ENCODE measurements at regions not wholly inside any gene's neighbourhood (a gene's known extent, or its start where the extent isn't known, plus 50 kb on each side); places are given as distances from the start of the nearest gene placed in this dataset.

GRCh38 chr13:104004572-104004971, 938.4 kb upstream of the SLC10A2 start:
- Histone ChIP-seq H3K27me3 (ENCODE audit: control insufficient read depth, low read length) (no peaks in the 10 kb centered on the region), H3K79me2 (ENCODE audit: control insufficient read depth, low read length) (no peaks in the 10 kb centered on the region), H3K36me3 (ENCODE audit: control insufficient read depth, low read length) (no peaks in the 10 kb centered on the region), H3K9me2 (replicated peaks; ENCODE audit: control insufficient read depth, low read length) (no peaks in the 10 kb centered on the region), H3K27ac (ENCODE audit: low read depth, low read length) (no peak overlapping the region), H3F3A (ENCODE audit: control insufficient read depth, insufficient read depth) (no peaks in the 10 kb centered on the region), H3K4me3 (ENCODE audit: low read length) (no peak overlapping the region), H3K4me2 (ENCODE audit: low read length) (no peak overlapping the region), H3K4me1 (ENCODE audit: control insufficient read depth, low read length) (no peaks in the 10 kb centered on the region), H4K20me1 (ENCODE audit: control insufficient read depth, insufficient read depth, low read depth, low read length) (no peaks in the 10 kb centered on the region), H3K9me3 (ENCODE audit: control insufficient read depth, insufficient read depth, low read length) (no peaks in the 10 kb centered on the region)
- TF ChIP-seq CTCF (IDR thresholded peaks at IDR 0.05; ENCODE audit: low read depth, low read length, poor library complexity, severe bottlenecking) (no peak), EZH2phosphoT487 (IDR thresholded peaks at IDR 0.05; ENCODE audit: borderline replicate concordance, low read length) (no peak)

- no peaks in the 10 kb centered on the region for H3K27me3 ChIP-seq (ENCODE audit: control insufficient read depth, low read length)
- H3K79me2 ChIP-seq (ENCODE audit: control insufficient read depth, low read length) = no peaks in the 10 kb centered on the region
- H3K4me2 ChIP-seq (ENCODE audit: low read length) = no peak overlapping the region
- H3K9me3 ChIP-seq (ENCODE audit: control insufficient read depth, insufficient read depth, low read length) = no peaks in the 10 kb centered on the region
- no peaks in the 10 kb centered on the region for H4K20me1 ChIP-seq (ENCODE audit: control insufficient read depth, insufficient read depth, low read depth, low read length)
- H3K27ac ChIP-seq (ENCODE audit: low read depth, low read length) = no peak overlapping the region
- no peak overlapping the region for H3K4me3 ChIP-seq (ENCODE audit: low read length)
- no peaks in the 10 kb centered on the region for H3K4me1 ChIP-seq (ENCODE audit: control insufficient read depth, low read length)
- H3K36me3 ChIP-seq (ENCODE audit: control insufficient read depth, low read length) = no peaks in the 10 kb centered on the region
- no peaks in the 10 kb centered on the region for H3K9me2 ChIP-seq (replicated peaks; ENCODE audit: control insufficient read depth, low read length)
- TF ChIP-seq CTCF (IDR thresholded peaks at IDR 0.05; ENCODE audit: low read depth, low read length, poor library complexity, severe bottlenecking) (no peak), EZH2phosphoT487 (IDR thresholded peaks at IDR 0.05; ENCODE audit: borderline replicate concordance, low read length) (no peak)
- no peaks in the 10 kb centered on the region for H3F3A ChIP-seq (ENCODE audit: control insufficient read depth, insufficient read depth)
Observed at GRCh38 chr13:104002216-104002615, 936.0 kb upstream of the SLC10A2 start.

- H3K27ac ChIP-seq (ENCODE audit: low read depth, low read length) = no peak overlapping the region
- H3K9me3 ChIP-seq (ENCODE audit: control insufficient read depth, insufficient read depth, low read length) = no peaks in the 10 kb centered on the region
Observed at GRCh38 chr13:104001766-104002165, 935.5 kb upstream of the SLC10A2 start.

More at GRCh38 chr13:104001766-104002165, 935.5 kb upstream of the SLC10A2 start:
- Histone ChIP-seq H3K9me2 (replicated peaks; ENCODE audit: control insufficient read depth, low read length) (no peaks in the 10 kb centered on the region), H3K36me3 (ENCODE audit: control insufficient read depth, low read length) (no peaks in the 10 kb centered on the region), H3K4me3 (ENCODE audit: low read length) (no peak overlapping the region), H3K27me3 (ENCODE audit: control insufficient read depth, low read length) (no peaks in the 10 kb centered on the region), H3K4me1 (ENCODE audit: control insufficient read depth, low read length) (no peaks in the 10 kb centered on the region), H3K79me2 (ENCODE audit: control insufficient read depth, low read length) (no peaks in the 10 kb centered on the region), H3F3A (ENCODE audit: control insufficient read depth, insufficient read depth) (no peaks in the 10 kb centered on the region), H3K4me2 (ENCODE audit: low read length) (no peak overlapping the region), H4K20me1 (ENCODE audit: control insufficient read depth, insufficient read depth, low read depth, low read length) (no peaks in the 10 kb centered on the region)
- TF ChIP-seq EZH2phosphoT487 (IDR thresholded peaks at IDR 0.05; ENCODE audit: borderline replicate concordance, low read length) (no peak), CTCF (IDR thresholded peaks at IDR 0.05; ENCODE audit: low read depth, low read length, poor library complexity, severe bottlenecking) (no peak)
